ENCODE measurements at regions not wholly inside any gene's neighbourhood (a gene's known extent, or its start where the extent isn't known, plus 50 kb on each side); places are given as distances from the start of the nearest gene placed in this dataset.

DNA sequence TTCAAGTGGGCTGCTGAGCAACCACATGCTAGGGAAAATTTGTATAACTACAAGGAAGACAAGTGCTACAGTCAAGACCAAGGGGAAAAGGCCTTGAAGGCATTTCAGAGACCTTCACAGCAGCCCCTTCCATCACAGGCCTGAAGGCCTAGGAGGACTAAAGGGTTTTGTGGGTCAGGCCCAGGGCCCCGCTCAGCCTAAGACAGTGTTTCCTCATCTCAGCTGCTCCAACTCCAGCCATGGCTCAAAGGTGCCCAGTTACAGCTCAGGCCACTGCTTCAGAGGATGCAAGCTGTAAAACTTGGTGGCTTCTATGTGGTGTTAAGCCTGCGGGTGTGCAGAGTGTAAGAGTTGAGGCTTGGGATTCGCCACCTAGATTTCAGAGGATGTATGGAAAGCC is 260.5 kb downstream of the NXPE2 start:
- TF ChIP-seq, protein P1, sequence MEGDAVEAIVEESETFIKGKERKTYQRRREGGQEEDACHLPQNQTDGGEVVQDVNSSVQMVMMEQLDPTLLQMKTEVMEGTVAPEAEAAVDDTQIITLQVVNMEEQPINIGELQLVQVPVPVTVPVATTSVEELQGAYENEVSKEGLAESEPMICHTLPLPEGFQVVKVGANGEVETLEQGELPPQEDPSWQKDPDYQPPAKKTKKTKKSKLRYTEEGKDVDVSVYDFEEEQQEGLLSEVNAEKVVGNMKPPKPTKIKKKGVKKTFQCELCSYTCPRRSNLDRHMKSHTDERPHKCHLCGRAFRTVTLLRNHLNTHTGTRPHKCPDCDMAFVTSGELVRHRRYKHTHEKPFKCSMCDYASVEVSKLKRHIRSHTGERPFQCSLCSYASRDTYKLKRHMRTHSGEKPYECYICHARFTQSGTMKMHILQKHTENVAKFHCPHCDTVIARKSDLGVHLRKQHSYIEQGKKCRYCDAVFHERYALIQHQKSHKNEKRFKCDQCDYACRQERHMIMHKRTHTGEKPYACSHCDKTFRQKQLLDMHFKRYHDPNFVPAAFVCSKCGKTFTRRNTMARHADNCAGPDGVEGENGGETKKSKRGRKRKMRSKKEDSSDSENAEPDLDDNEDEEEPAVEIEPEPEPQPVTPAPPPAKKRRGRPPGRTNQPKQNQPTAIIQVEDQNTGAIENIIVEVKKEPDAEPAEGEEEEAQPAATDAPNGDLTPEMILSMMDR (IDR thresholded peaks at IDR 0.05; ENCODE audit: unreplicated experiment) = no peak
- no peak overlapping the region for H3K27ac Mint-ChIP-seq
- H3K9me3 Mint-ChIP-seq = peaks cover 25% of the 10 kb centered on the region
- H3K27me3 Mint-ChIP-seq (ENCODE audit: low read depth) = peaks cover 4% of the 10 kb centered on the region
- H3K4me1 Mint-ChIP-seq = peaks cover 3% of the 10 kb centered on the region
- peaks cover 2% of the 10 kb centered on the region for H3K36me3 Mint-ChIP-seq
- H3K4me3 Mint-ChIP-seq = no peak overlapping the region
- DNase-seq (ENCODE audit: low spot score in 2 of 2, unreplicated experiment in 2 of 2) = no peak

DNA sequence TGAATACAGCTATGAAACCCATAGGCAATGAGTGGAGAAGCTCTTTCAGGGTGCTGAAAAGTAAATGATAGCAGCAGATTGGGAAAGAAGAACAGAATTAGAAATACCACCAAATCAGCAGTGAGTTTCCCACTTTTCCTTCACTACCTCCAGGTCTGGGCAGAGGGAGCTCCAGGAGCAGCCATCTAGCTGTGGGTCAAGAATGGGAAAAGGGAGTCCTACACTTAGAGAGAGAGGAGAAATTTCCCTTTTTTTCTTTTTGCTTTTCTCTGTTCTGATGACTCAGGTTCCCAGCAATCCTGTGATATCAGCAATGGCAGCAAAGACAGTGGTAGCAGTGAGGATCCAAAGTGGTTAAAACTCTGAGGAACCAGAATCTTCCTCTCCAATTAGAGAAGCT is 263.9 kb downstream of the NXPE2 start:
- Mint-ChIP-seq H3K27me3 (ENCODE audit: low read depth) (peaks cover 9% of the 10 kb centered on the region), H3K4me3 (no peak overlapping the region), H3K36me3 (no peaks in the 10 kb centered on the region), H3K27ac (no peak overlapping the region), H3K4me1 (peaks cover 3% of the 10 kb centered on the region), H3K9me3 (peaks cover 27% of the 10 kb centered on the region)
- no peak for DNase-seq (ENCODE audit: low spot score in 2 of 2, unreplicated experiment in 2 of 2)
- TF ChIP-seq, protein P1 (IDR thresholded peaks at IDR 0.05; ENCODE audit: unreplicated experiment) = no peak

DNA sequence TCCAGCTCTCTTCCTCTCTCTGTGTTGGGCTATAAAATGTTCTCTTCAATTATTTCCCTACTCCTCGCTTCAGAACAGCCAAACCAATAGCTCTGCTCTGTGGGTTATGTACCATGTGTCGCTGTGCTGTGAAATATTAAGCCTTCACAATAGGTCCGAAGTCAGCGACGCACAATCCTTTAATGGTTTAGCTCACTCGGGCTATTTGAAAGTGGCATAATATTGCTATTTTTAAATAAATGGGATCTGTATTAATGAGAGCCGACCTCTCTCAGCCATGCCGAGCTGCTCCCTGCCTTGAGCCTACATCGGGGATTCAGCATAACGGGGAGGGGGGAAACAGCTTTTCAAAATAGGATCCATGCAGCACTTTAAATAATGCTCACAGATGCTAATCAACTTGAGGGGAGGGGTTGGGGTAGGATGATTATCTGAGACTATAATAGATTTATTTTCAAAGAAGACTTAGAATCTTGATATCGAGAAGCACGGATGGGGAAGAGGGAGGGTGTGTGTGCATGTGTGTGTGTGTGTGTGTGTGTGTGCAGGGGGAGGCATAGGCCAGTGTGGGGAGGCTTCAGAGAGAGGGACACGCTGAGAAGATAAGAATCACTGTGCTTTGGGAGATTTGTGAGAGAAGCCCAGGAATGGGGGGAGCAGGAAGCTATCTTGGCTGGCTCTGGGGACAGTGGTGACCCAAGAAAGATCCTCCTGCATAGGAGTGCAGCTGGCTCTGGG is 271.5 kb downstream of the NXPE2 start:
- Mint-ChIP-seq H3K4me3 (no peak overlapping the region), H3K4me1 (peaks cover 2% of the 10 kb centered on the region), H3K27ac (no peak overlapping the region), H3K27me3 (ENCODE audit: low read depth) (peaks cover 15% of the 10 kb centered on the region), H3K36me3 (no peaks in the 10 kb centered on the region), H3K9me3 (peaks cover 3% of the 10 kb centered on the region)
- TF ChIP-seq, protein P1 (IDR thresholded peaks at IDR 0.05; ENCODE audit: unreplicated experiment) = no peak
- no peak for DNase-seq (ENCODE audit: low spot score in 2 of 2, unreplicated experiment in 2 of 2)

DNA sequence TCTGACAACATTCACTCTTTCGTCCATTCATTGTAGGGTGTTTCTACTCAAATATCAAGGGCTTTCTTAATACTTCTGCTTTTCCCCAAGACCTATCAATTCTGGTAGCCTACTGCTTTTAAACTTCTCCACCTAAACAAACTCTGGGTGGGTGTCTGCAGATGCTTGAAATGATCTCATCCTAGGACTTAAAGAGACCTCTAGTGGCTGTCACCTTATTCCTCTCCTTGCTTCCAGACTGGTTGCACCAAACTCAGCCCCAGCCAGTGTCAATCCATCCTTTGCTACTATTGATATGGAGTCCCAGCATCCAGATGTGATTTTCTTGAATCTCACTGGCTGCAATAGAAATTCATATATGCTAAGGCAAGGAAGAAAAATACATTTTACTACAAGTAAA is 274.7 kb downstream of the NXPE2 start:
- TF ChIP-seq, protein P1 (IDR thresholded peaks at IDR 0.05; ENCODE audit: unreplicated experiment) = no peak
- Mint-ChIP-seq H3K27ac (no peak overlapping the region), H3K4me3 (no peak overlapping the region), H3K9me3 (peaks cover 3% of the 10 kb centered on the region), H3K36me3 (no peaks in the 10 kb centered on the region), H3K27me3 (ENCODE audit: low read depth) (peaks cover 12% of the 10 kb centered on the region), H3K4me1 (peaks cover 2% of the 10 kb centered on the region)
- DNase-seq (ENCODE audit: low spot score in 2 of 2, unreplicated experiment in 2 of 2) = no peak

DNA sequence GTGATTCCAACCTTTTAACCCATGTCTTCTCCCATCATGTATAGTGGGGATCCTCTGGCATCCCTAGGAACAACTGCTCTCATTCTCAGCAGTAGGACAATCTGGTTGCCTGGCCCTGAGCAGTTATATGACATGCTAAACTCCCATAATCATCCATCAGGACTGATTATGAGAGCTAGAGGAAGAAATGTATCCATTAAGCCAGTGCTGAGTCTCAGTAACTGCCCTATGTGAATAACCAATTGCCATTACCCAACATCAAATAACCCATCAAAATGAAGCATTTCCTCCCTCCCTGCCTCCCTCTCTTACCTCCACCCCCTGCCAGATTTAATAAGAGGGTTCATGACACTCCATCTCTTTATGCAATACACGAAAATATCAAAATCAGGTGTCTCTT is 277.6 kb downstream of the NXPE2 start:
- Mint-ChIP-seq H3K36me3 (no peaks in the 10 kb centered on the region), H3K27me3 (ENCODE audit: low read depth) (peaks cover 27% of the 10 kb centered on the region), H3K27ac (no peak overlapping the region), H3K9me3 (peaks cover 3% of the 10 kb centered on the region), H3K4me3 (no peak overlapping the region), H3K4me1 (no peaks in the 10 kb centered on the region)
- no peak for DNase-seq (ENCODE audit: low spot score in 2 of 2, unreplicated experiment in 2 of 2)
- TF ChIP-seq, protein P1 (IDR thresholded peaks at IDR 0.05; ENCODE audit: unreplicated experiment) = no peak
